MM.1S (cell line): ENCODE measurements at regions not wholly inside any gene's neighbourhood (a gene's known extent, or its start where the extent isn't known, plus 50 kb on each side); places are given as distances from the start of the nearest gene placed in this dataset.

Experiments
- DNase-seq: peaks from one replicate; pipeline ENCODE4 v3.0.0-alpha.2; 2015
- H2AFZ ChIP-seq: fragments of 300-600 bp; sonication (generic); 2 replicates; pipeline ENCODE4 v1.6.0; 2016; ENCODE audit warnings: antibody characterized with exemption, low read length
- H3F3A ChIP-seq: fragments of 300-600 bp; sonication (generic); 2 replicates; pipeline ENCODE4 v1.6.1; 2016; ENCODE audit warnings: mild to moderate bottlenecking, antibody characterized with exemption, low read length, moderate library complexity, mixed read lengths; ENCODE audit not compliant: insufficient read depth
- H3K27ac ChIP-seq: fragments of 300-600 bp; sonication (generic); 2 replicates; pipeline ENCODE4 v1.5.1; 2016; ENCODE audit warnings: mild to moderate bottlenecking, low read length
- H3K27me3 ChIP-seq: fragments of 300-600 bp; sonication (generic); replicated peaks from 2 replicates; pipeline ENCODE4 v1.6.0; 2016; ENCODE audit warnings: low read length; ENCODE audit not compliant: insufficient read depth
- H3K36me3 ChIP-seq: fragments of 300-600 bp; sonication (generic); replicated peaks from 2 replicates; pipeline ENCODE4 v1.6.1; 2016; ENCODE audit warnings: mild to moderate bottlenecking, low read length, mixed read lengths; ENCODE audit not compliant: insufficient read depth
- H3K4me1 ChIP-seq: fragments of 300-600 bp; sonication (generic); 2 replicates; pipeline ENCODE4 v1.6.1; 2016; ENCODE audit warnings: low read length, mixed read lengths
- H3K4me2 ChIP-seq: fragments of 300-600 bp; sonication (generic); 2 replicates; pipeline ENCODE4 v1.6.0; 2016; ENCODE audit warnings: low read depth, low read length
- H3K4me3 ChIP-seq: fragments of 300-600 bp; sonication (generic); 2 replicates; pipeline ENCODE4 v1.5.1; 2016; ENCODE audit warnings: low read length, mixed read lengths
- H3K79me2 ChIP-seq: fragments of 300-600 bp; sonication (generic); 2 replicates; pipeline ENCODE4 v1.6.1; 2016; ENCODE audit warnings: mixed run types, low read length, mixed read lengths
- H3K9ac ChIP-seq: fragments of 300-600 bp; sonication (generic); 2 replicates; pipeline ENCODE4 v1.6.1; 2016; ENCODE audit warnings: low read length, mixed read lengths
- H3K9me2 ChIP-seq: fragments of 300-600 bp; sonication (generic); replicated peaks from 2 replicates; pipeline ENCODE4 v1.6.1; 2016; ENCODE audit warnings: mild to moderate bottlenecking, low read length, mixed read lengths; ENCODE audit not compliant: insufficient read depth
- H3K9me3 ChIP-seq: fragments of 300-600 bp; sonication (generic); replicated peaks from 2 replicates; pipeline ENCODE4 v1.6.1; 2016; ENCODE audit warnings: mild to moderate bottlenecking, low read length, mixed read lengths; ENCODE audit not compliant: insufficient read depth
- H4K20me1 ChIP-seq: fragments of 300-600 bp; sonication (generic); 2 replicates; pipeline ENCODE4 v1.6.1; 2016; ENCODE audit warnings: mild to moderate bottlenecking, low read length, moderate library complexity, mixed read lengths; ENCODE audit not compliant: insufficient read depth
- CTCF ChIP-seq: fragments of 300-600 bp; sonication (generic); IDR thresholded peaks from 2 replicates; pipeline ENCODE4 v1.5.1; 2016; ENCODE audit warnings: antibody characterized with exemption, low read length, mixed read lengths
- EZH2 ChIP-seq: fragments of 300-600 bp; sonication (generic); optimal IDR thresholded peaks from 2 replicates; pipeline ENCODE3; 2017; ENCODE audit warnings: low read depth, mild to moderate bottlenecking, antibody characterized with exemption, low read length, mixed read lengths
- EZH2phosphoT487 ChIP-seq: fragments of 300-600 bp; sonication (generic); IDR thresholded peaks from 2 replicates; pipeline ENCODE4 v1.6.1; 2018; ENCODE audit warnings: antibody characterized with exemption, low read length

GRCh38 chr6:81937296-81937937 lies 184.9 kb upstream of the TENT5A start:
- Histone ChIP-seq H4K20me1 (no peaks in the 10 kb centered on the region), H3K36me3 (no peaks in the 10 kb centered on the region), H3K27ac (no peak overlapping the region), H3K27me3 (no peaks in the 10 kb centered on the region), H3K9ac (no peak overlapping the region), H3F3A (no peaks in the 10 kb centered on the region), H3K79me2 (no peaks in the 10 kb centered on the region), H3K4me1 (peaks cover 9% of the 10 kb centered on the region), H3K4me3 (no peak overlapping the region), H3K9me3 (no peaks in the 10 kb centered on the region), H3K4me2 (no peak overlapping the region), H3K9me2 (no peaks in the 10 kb centered on the region), H2AFZ (no peak overlapping the region)
- no peak for TF ChIP-seq CTCF
- TF ChIP-seq EZH2, result no peak
- TF ChIP-seq EZH2phosphoT487, result no peak
- DNase-seq, result no peak

GRCh38 chr6:81934936-81935335 lies 182.5 kb upstream of the TENT5A start:
- no peak for TF ChIP-seq EZH2
- TF ChIP-seq EZH2phosphoT487, result no peak
- TF ChIP-seq CTCF, result no peak

GRCh38 chr6:81933608-81934051 lies 181.1 kb upstream of the TENT5A start:
- H2AFZ ChIP-seq, result no peak overlapping the region
- H3K4me1 ChIP-seq, result peaks cover 6% of the 10 kb centered on the region
- no peaks in the 10 kb centered on the region for H3K36me3 ChIP-seq
- H3F3A ChIP-seq, result no peaks in the 10 kb centered on the region
- no peak for TF ChIP-seq EZH2
- no peak for TF ChIP-seq EZH2phosphoT487
- TF ChIP-seq CTCF, result no peak
- H3K9me3 ChIP-seq, result no peaks in the 10 kb centered on the region
- DNase-seq, result no peak
- H3K9me2 ChIP-seq, result no peaks in the 10 kb centered on the region
- no peaks in the 10 kb centered on the region for H3K79me2 ChIP-seq
- no peaks in the 10 kb centered on the region for H4K20me1 ChIP-seq
- no peaks in the 10 kb centered on the region for H3K27me3 ChIP-seq
- H3K4me2 ChIP-seq, result no peak overlapping the region
- no peak overlapping the region for H3K27ac ChIP-seq
- no peak overlapping the region for H3K4me3 ChIP-seq
- no peak overlapping the region for H3K9ac ChIP-seq

More at GRCh38 chr6:81934936-81935335, 182.5 kb upstream of the TENT5A start:
- H3K9me2 ChIP-seq, result no peaks in the 10 kb centered on the region
- no peak overlapping the region for H3K9ac ChIP-seq
- H3K4me2 ChIP-seq, result no peak overlapping the region
- no peaks in the 10 kb centered on the region for H3K27me3 ChIP-seq
- H3K4me1 ChIP-seq, result peaks cover 9% of the 10 kb centered on the region
- H3K4me3 ChIP-seq, result no peak overlapping the region
- H4K20me1 ChIP-seq, result no peaks in the 10 kb centered on the region
- H3K27ac ChIP-seq, result no peak overlapping the region
- no peaks in the 10 kb centered on the region for H3K36me3 ChIP-seq
- DNase-seq, result no peak
- H3K9me3 ChIP-seq, result no peaks in the 10 kb centered on the region
- no peak overlapping the region for H2AFZ ChIP-seq
- H3K79me2 ChIP-seq, result no peaks in the 10 kb centered on the region
- H3F3A ChIP-seq, result no peaks in the 10 kb centered on the region
